ENCODE measurements at regions not wholly inside any gene's neighbourhood (a gene's known extent, or its start where the extent isn't known, plus 50 kb on each side); places are given as distances from the start of the nearest gene placed in this dataset.
"Not testable (repeated sequence)": the region's sequence is repeated elsewhere in the genome, so short reads cannot be mapped to it uniquely, and the experiment has no call there.

DNA sequence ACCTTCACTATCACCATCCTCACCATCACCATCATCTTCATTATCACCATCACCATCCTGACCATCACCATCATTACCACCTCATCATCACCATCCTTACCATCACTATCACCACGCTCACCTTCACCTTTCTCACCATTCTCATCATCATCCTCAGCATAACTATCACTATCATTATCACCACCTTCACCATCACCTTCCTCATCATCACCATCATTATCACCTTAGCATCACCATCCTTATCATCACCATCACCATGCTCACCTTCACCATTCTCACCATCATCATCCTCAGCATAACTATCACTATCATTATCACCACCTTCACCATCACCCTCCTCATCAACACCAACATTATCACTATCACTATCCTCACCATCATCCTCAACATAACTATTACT lies 397.8 kb upstream of the ZNF337 start:
- not testable (repeated sequence) for DNase-seq

DNA sequence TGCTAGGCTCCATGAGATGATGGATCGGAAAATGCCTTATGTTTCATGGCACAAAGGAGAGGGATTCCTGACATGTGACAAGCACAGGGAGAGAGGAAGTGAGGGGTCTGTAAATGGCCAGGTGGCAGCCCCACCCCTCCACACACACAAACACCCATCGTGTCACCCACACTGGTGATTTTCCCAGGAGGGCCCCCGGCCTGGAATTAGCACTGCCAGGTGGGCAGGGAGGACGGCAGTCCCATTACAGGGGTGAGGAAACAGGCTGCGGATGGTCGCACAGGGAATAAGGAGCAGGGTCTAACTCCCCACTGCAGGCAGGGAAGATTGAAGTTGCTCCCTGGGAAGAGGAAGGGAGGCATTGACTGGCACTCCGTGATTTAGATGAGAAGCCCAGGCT lies 395.3 kb upstream of the ZNF337 start:
- DNase-seq, result not testable (repeated sequence)

DNA sequence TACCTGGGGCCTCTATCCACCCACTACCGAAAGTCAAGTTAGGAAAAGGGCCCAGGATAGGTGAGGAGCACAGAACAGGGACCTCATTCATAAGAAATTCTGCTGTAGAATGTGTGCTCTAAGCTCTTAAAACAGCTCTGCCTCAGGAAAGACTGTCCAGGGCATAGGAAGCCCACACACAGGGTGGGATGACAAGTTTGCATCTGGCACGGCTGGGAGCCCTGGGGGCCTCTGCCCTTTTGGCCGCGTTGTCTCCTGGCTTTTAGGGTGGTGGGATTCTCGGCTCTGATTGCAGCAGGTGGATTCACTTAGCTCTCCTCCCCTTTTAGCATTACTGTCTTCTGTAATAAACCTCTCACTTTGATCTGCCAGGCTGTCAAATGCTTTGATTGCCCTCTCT lies 389.5 kb upstream of the ZNF337 start:
- DNase-seq, result not testable (repeated sequence)

DNA sequence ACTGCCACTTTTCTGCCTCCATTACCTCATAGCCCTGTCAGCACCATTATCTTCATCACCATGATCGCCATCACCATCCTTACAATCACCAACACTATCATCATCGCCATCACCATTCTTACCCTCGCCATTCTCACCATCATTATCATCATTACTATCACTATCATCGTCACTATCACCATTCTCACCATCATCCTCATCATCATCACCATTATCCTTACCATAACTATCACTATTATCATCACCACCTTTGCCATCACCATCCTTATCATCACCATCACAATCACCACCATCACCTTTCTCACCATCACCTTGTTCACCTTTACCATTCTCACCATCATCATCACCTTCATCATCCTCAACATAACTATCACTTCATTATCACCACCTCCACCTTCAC lies 377.3 kb upstream of the ZNF337 start:
- not testable (repeated sequence) for DNase-seq

DNA sequence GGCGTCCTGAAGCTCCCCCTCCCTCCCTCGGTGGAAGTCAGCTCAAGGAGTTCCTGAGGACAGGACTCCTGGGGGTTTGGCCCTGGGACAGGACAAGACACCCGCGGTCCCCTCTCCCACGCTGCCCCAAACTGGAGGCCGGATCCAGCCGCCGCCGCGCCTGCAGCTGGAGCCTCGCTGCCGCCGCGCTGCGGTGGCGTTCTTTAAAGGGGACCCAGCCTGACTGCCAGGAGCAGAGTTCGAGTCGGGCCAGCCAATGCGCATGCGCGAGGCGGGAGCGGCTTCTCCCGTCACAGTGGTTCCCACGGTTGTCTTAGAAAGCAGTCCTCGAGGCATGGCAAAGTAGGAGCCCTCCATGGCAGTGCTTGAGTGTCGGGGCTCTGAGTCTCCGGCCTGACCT lies 362.7 kb upstream of the ZNF337 start:
- DNase-seq, result not testable (repeated sequence)

DNA sequence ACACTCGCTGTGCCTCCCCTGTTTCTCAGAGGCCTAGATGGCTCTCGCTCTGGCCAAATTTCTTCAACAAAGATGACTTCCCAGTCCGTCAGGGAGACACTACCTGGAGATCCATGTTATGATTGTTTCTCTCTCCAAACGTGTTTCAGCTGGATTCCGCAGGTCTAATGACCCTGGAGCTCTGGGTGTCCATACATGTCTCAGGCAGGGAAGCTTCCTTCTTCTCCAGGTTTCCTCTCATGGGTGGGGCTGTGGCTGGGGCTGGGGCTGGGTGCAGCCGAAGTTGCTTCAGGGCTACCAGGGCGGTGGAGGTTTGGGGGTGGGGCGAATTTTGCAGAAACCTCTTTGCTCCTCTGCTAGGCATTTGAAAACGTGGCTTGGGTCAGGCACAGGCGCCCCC lies 361.8 kb upstream of the ZNF337 start:
- DNase-seq, result not testable (repeated sequence)

DNA sequence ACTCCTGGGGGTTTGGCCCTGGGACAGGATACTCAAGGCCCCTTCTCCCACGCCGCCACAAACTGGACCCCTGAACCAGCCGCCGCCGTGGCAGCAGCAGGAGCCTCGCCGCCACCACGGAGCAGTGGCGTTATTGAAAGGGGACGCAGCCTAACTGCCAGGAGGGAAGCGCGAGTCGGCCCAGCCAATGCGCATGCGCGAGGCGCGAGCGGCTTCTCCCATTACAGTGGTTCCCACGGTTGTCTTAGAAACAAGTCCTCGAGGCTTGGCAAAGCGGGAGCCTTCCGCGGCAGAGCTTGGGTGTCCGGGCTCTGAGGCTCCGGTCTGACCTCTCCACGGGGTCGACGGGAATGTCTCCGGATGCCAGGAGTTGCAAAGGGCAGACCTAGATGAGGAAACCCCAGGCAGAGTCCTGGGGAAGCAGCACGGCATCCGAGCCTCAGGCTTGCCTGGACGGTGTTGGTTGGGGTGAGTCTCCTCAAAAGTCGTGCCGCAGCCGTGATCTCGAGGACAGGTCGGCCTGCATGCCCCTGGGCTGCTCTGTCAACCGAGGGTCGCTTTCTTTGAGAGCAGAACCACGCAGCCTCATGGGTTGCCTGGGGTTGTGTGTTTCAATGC lies 360.6 kb upstream of the ZNF337 start:
- not testable (repeated sequence) for DNase-seq

DNA sequence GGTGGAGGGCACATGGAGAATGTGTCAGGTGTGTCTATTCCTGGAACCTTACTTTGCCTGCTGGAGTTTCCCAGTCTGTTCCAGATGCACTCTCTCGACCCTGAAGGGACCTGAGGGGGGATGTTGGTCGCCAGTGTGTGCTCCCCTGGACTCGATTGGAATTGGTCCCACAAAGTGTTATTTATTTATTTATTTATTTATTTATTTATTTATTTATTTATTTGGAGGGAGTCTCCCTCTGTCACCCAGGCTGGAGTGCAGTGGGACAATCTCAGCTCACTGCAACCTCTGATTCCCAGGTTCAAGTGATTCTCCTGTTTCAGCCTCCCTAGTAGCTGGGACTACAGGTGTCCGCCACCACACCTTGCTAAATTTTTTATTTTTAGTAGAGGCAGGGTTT lies 329.1 kb upstream of the ZNF337 start:
- DNase-seq, result not testable (repeated sequence)

DNA sequence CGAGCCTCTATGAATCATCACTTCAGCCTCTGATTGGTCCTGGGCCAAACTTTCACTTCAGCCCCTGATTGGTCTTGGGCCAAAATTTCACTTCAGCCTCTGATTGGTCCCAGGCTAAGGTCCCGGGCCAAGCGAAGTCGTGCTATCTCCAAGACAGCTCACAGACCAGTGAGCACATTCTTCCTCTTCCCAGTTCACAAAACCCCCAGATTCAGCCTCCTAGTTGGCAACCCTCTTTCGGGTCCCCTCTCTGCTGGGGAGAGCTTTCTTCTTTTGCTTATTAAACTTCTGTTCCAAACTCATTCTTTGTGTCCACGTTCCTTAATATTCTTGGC lies 314.3 kb upstream of the ZNF337 start:
- DNase-seq, result not testable (repeated sequence)

DNA sequence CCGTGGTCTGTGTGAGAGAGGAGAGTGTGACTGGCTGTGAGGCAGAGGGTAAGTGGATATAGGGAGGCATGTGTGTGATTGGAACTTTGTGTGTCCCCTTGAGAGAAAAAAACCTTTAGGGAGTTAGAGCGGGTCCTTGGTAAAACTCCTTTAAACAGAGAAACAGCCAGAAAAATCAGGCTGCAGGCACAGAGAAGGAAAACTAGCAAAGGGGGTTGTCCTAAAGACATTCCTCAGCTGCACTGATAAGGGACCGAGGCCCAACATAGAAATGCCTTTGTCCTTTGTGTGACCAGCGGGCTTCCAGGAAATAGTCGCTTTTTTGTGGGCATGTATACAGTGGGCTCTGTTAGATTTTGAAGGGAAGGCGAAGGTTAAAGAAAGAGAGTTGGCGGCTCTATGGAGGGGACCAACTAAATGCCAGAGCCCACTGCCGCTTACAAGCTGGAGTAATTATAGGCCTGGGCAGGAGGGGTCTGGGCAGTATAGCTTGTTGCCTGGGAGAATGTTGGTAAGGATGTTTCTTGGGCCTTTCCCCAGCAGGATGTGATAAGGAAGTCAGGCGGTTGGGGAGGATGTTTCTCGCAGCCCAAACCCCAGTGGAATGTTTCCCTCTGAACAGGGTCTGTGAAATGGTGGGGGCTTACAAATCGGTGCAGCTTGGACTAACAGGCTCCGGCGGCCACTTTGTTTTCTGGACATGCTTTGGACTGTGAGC lies 313.7 kb upstream of the ZNF337 start:
- DNase-seq, result not testable (repeated sequence)

DNA sequence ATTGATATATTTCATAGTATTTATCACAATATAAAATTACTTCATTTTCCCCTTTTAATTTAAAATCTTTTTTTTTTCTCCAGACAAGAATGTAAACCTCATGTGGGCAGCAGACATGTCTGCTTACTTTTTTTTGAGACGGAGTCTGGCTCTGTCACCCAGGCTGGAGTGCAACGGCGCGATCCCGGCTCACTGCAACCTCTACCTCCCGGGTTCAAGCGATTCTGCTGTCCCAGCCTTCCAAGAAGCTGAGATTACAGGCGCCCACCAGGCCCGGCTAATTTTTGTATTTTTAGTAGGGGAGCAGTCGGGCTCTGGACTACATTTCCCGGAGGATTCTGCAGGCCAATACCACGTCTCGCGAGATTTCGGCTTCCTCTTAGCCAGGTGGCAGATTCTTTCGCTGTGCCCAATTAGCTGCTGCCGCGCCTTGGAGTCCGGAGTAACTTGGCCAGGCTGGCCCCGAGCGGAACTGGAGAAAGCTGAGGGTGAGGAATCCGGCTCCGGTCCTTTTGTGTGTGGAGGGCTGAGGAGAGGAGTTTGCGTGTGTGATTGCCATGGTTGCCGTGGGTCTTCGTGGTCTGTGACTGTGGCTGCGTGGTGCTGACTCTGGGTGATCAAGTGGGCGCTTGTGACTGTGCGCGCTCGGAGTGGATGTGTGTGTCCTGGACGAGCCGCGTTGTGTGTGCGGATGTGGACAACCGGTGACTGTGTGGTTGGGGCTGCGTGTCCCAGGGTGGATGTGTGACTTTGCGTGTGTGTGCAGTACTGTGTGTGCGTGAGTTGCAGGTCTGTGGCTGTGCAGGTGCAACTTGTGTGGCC lies 313.0 kb upstream of the ZNF337 start:
- DNase-seq, result peak; percentile 71 to 74

DNA sequence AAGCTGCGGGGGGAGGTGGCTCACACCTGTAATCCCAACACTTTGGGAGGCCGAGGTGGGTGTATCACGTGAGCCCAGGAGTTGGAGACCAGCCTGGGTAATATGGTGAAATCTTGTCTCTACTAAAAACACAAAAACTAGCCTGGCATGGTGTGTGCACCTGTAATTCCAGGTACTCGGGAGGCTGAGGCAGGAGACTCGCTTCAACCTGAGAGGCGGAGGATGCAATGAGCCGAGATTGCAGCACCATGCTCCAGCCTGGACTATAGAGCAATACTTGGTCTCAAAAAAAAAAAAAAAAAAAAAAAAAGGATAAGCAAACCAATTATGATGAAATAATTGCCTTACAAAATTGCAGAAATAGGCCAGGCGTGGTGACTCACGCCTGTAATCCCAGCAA lies 311.4 kb upstream of the ZNF337 start:
- DNase-seq, result not testable (repeated sequence)

DNA sequence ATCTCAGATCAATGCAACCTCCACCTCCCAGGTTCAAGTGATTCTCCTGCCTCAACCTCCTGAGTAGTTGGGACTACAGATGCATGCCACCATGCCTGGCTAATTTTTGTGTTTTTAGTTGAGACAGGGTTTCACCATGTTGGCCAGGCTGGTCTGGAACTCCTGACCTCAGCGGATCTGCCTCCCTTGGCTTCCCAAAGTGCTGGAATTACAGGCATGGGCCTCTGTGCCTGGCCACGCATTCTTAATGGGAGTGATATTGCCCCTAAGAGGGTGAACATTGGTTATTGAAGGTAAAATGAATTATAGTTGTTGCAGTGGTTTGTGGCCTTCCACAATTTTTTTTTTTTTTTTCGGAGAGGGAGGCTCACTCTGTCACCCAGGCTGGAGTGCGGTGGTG lies 309.5 kb upstream of the ZNF337 start:
- DNase-seq, result not testable (repeated sequence)

DNA sequence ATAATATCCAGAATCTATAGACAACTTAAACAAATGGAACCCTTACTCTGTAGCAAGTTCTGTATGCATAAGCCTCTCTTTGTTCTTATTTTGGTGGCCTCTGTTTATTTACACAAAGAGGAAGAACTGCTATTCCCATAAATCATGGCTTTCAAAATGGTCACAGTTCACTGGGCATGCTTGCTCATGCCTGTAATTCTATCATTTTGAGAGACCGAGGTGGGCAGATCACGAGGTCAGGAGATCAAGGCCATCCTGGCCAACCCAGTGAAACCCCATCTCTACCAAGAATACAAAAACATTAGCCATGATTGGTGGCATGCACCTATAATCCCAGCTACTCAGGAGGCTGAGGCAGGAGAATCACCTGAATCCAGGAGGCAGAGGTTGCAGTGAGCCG lies 307.3 kb upstream of the ZNF337 start:
- not testable (repeated sequence) for DNase-seq

DNA sequence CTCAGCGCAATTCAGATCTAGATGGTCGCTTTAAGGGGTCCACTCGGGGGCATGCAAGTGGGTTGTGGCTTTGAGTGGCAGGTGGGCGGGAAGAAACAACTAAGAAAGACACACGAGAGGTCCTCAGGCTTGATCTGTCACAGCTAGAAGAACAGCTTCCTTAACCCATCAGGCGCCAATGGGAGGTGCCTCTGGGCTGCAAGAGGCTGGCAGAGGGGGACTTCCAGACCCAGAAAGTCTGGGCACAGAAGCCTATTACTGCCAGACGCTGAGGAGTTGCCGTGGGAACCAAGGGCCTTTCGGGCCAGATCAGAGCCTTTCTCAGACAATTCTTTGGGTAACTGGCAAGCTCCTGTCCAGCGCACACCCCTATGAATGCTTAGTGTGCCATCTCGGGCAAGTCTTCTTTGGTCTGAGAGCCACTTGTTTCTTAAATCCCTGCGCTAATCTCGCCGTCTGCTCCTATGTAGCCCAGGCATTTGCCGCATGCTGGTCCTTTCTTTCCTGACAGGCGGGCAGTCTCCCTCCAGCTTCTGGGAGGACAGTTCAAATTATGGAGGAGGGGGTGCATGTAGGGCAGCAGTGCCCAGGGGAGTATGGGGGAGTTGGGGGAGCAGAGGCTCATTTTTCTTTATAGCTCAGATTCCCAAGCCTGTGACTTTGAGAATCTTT lies 300.9 kb upstream of the ZNF337 start:
- not testable (repeated sequence) for DNase-seq

DNA sequence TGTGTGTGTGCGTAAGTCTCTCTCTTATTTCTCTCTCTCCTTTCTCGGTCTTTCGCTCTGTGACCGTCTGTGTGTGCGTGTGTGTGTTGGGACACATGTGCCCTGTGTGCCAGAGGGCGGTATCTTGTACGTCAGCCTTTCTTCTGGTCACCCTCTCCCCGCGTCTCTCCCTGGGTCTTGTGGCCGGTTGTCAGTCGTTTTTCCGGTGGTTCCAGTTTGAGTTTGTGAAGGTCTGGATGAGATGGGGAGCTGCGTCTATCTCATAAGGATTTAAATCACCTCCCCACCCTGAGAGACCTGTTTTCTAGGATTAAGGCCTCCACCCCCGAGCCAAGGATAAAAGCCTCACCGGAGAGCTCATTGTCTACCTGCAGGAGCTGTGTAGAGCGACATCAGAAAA lies 295.5 kb upstream of the ZNF337 start:
- no peak for DNase-seq

DNA sequence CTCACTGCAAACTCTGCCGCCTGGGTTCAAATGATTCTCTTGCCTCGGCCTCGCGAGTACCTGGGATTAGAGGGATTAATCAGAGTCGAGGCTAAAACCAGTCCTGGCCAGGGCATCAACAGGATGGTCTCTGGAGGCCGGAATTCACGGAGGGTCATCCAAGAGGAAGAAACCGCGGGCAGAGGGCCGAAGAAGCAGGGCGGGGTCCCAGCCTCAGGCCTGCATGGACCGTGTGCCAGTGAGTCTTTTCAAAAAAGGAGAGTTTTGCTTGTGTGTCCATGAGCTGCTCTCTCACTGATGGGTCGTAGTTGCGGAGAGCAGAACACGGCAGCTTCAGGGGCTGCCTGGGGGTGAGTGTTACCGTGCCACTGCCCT lies 295.1 kb upstream of the ZNF337 start:
- DNase-seq, result no peak

DNA sequence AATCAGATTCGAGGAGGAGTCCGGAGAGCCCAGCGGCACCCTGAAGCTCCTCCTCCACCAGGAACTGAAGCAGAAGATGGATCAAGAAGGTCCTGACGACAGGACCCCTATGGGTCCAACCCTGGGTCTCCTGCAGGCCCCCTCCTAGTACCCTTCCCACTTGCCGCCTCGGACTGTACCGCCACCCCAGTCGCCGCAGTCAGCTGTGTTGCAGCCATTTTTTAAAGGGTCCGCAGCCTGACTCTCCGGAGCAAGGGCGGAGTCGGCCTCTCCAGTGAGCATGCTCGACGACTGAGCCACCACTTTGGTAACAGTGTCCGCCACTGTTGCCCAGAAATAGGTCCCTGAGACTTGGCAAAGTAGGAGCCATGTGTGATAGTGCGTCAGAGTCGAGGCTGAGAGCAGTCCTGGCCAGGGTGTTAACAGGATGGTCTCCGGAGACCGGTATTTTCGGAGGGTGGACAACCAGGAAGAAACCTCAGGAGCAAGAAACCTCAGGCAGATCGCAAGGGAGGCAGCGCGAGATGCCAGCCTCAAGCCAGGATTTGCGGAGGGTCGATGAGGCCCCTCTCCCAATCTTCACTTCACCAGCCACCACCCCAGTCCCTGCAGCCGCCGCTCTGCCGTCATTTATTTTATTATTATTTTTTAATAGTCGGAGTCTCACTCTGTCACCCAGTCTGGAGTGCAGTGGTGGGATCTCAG lies 294.6 kb upstream of the ZNF337 start:
- no peak for DNase-seq

DNA sequence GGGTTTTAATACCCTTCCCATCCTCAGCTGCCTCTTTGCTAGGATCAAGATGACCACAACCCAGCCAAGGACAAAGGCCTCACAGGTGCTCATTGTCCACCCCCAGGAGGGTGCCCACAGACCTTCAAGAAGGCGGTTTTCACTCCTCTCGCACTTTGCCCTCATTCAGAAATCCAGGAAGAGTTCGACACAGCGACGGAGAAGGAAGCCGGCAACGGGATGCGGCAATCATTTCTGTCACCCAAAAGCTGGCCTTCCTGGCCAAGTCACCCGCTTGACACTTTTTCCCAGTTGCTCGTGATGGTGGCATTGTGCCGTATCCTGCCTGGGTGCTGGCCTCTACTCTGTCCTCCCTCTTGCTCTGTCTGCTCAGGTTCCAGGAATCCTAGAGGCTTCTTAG lies 293.0 kb upstream of the ZNF337 start:
- not testable (repeated sequence) for DNase-seq

DNA sequence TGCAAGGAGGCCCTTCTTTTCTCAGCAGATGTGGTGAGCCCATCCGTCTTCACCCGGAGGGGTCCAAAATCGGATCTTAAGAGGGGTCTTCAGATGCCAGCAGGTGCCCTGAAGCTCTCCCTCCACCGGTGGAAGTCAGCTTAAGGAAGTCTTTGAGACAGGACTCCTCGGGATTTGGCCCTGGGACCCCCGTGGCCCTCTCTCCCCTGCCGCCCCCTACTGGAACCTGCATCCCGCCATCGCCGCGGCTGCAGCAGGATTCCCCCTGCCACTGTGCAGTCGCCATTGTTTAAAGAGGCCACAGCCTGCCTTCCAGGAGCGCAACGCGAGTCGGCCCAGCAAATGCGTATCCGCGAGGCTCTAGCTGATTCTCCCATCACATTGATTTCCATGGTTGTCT lies 292.5 kb upstream of the ZNF337 start:
- DNase-seq, result no peak

DNA sequence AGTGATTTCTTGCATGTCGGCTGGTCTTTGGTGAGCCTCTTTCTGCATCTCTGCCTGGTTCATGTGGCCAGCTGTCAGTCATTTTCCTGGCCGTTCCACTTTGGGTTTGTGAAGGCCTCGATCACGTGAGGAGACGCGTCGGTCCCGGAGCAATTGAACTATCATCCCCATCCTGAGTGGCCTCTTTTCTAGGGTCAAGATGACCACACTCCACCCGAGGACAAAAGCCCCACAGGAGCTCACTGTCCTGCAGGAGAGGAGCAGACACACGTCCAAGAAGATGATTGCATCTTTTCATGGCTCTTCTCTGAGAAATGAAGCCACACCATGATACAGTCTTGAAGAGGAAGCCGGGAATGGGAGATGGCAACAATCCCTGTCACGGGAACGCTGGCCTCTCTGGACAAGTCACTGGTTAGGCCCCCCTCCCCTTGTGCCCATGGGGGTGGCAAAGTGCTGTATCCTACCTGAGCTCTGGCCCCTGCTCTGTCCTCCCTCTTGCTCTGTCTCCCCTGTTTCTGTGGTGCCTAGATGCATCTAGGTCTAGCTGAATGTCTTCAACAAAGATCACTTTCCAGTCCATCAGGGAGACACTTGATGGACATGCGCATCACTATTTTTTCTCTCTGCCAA lies 291.4 kb upstream of the ZNF337 start:
- not testable (repeated sequence) for DNase-seq

Measured in CD4-positive, alpha-beta T cell treated with Interleukin-1 beta for 1 hour (primary cell).